PC-9 (cell line): ENCODE measurements at regions not wholly inside any gene's neighbourhood (a gene's known extent, or its start where the extent isn't known, plus 50 kb on each side); places are given as distances from the start of the nearest gene placed in this dataset.

Source experiments
- EZH2 ChIP-seq: fragments of 200-600 bp; sonication (generic); IDR thresholded peaks from 2 replicates; pipeline ENCODE4 v1.8.0; 2017; ENCODE audit warnings: antibody characterized with exemption, low read depth
- TF ChIP-seq, protein P1 (sequence below): fragments of 200-600 bp; sonication (generic); conservative IDR thresholded peaks from 2 replicates; pipeline ENCODE4 v1.6.1; 2017; ENCODE audit warnings: mixed run types, antibody characterized with exemption, mild to moderate bottlenecking, moderate library complexity

GRCh38 chr7:3149231-3149995 lies 105.7 kb upstream of the CARD11 start:
- TF ChIP-seq, protein P1, sequence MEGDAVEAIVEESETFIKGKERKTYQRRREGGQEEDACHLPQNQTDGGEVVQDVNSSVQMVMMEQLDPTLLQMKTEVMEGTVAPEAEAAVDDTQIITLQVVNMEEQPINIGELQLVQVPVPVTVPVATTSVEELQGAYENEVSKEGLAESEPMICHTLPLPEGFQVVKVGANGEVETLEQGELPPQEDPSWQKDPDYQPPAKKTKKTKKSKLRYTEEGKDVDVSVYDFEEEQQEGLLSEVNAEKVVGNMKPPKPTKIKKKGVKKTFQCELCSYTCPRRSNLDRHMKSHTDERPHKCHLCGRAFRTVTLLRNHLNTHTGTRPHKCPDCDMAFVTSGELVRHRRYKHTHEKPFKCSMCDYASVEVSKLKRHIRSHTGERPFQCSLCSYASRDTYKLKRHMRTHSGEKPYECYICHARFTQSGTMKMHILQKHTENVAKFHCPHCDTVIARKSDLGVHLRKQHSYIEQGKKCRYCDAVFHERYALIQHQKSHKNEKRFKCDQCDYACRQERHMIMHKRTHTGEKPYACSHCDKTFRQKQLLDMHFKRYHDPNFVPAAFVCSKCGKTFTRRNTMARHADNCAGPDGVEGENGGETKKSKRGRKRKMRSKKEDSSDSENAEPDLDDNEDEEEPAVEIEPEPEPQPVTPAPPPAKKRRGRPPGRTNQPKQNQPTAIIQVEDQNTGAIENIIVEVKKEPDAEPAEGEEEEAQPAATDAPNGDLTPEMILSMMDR = no peak
- no peak for TF ChIP-seq EZH2
